ENCODE measurements at regions not wholly inside any gene's neighbourhood (a gene's known extent, or its start where the extent isn't known, plus 50 kb on each side); places are given as distances from the start of the nearest gene placed in this dataset.
A peak's percentile ranks its signal among the peaks of the same experiment; 100 is the strongest.

GRCh38 chr3:194265505-194265892 lies 85.6 kb downstream of the CPN2 start:
- H3K4me3 ChIP-seq: no peak overlapping the region
- no peaks in the 10 kb centered on the region for H3K9me3 Mint-ChIP-seq
- peak; percentile 28 for DNase-seq (ENCODE audit: low spot score)
- H4K20me1 ChIP-seq (ENCODE audit: low read depth): no peaks in the 10 kb centered on the region
- H2AFZ ChIP-seq (replicated peaks): no peak overlapping the region
- H3K36me3 ChIP-seq: no peaks in the 10 kb centered on the region
- H3K27me3 ChIP-seq: no peaks in the 10 kb centered on the region
- no peaks in the 10 kb centered on the region for H3K79me2 ChIP-seq (ENCODE audit: low read depth)
- H3F3A ChIP-seq (ENCODE audit: low read depth): peaks cover 17% of the 10 kb centered on the region
- H3K9ac ChIP-seq: no peak overlapping the region
- H3K36me3 Mint-ChIP-seq: peaks cover 2% of the 10 kb centered on the region
- H3K27ac ChIP-seq: no peak overlapping the region
- peaks cover 42% of the 10 kb centered on the region for H3K4me1 ChIP-seq
- H3K4me1 Mint-ChIP-seq: peaks cover 53% of the 10 kb centered on the region
- H3K4me3 Mint-ChIP-seq: no peak overlapping the region
- peaks cover 30% of the 10 kb centered on the region for H3K27me3 Mint-ChIP-seq (ENCODE audit: insufficient read depth, low read depth)
- no peak overlapping the region for H3K4me2 ChIP-seq
- peak overlapping the region; percentile 82 for H3K27ac Mint-ChIP-seq
- no peaks in the 10 kb centered on the region for H3K9me3 ChIP-seq (ENCODE audit: low read depth)
- TF ChIP-seq EZH2 (IDR thresholded peaks at IDR 0.05) (no peak), EZH2phosphoT487 (IDR thresholded peaks at IDR 0.05) (no peak), CTCF (IDR thresholded peaks at IDR 0.05) (no peak)

- no peak for DNase-seq (ENCODE audit: low spot score)
- Mint-ChIP-seq H3K9me3 (no peaks in the 10 kb centered on the region), H3K4me1 (peaks cover 54% of the 10 kb centered on the region), H3K27me3 (ENCODE audit: insufficient read depth, low read depth) (peaks cover 30% of the 10 kb centered on the region), H3K27ac (peak overlapping the region; percentile 17), H3K4me3 (no peak overlapping the region), H3K36me3 (peaks cover 2% of the 10 kb centered on the region)
- Histone ChIP-seq H3K4me2 (no peak overlapping the region), H3K27me3 (no peaks in the 10 kb centered on the region), H2AFZ (replicated peaks) (no peak overlapping the region), H3K9ac (no peak overlapping the region), H3K36me3 (no peaks in the 10 kb centered on the region), H4K20me1 (ENCODE audit: low read depth) (no peaks in the 10 kb centered on the region), H3K4me1 (peaks cover 46% of the 10 kb centered on the region), H3K4me3 (no peak overlapping the region), H3F3A (ENCODE audit: low read depth) (peaks cover 25% of the 10 kb centered on the region), H3K27ac (no peak overlapping the region), H3K9me3 (ENCODE audit: low read depth) (no peaks in the 10 kb centered on the region), H3K79me2 (ENCODE audit: low read depth) (no peaks in the 10 kb centered on the region)
- TF ChIP-seq EZH2phosphoT487 (IDR thresholded peaks at IDR 0.05): no peak
- no peak for TF ChIP-seq CTCF (IDR thresholded peaks at IDR 0.05)
- no peak for TF ChIP-seq EZH2 (IDR thresholded peaks at IDR 0.05)
These were observed 84.8 kb downstream of the CPN2 start for GRCh38 chr3:194265996-194266964.

- peaks cover 57% of the 10 kb centered on the region for H3K4me1 Mint-ChIP-seq
- H4K20me1 ChIP-seq (ENCODE audit: low read depth): no peaks in the 10 kb centered on the region
- no peaks in the 10 kb centered on the region for H3K79me2 ChIP-seq (ENCODE audit: low read depth)
- peaks cover 27% of the 10 kb centered on the region for H3K27me3 Mint-ChIP-seq (ENCODE audit: insufficient read depth, low read depth)
- DNase-seq (ENCODE audit: low spot score): no peak
- no peaks in the 10 kb centered on the region for H3K9me3 Mint-ChIP-seq
- TF ChIP-seq CTCF (IDR thresholded peaks at IDR 0.05) (no peak), EZH2 (IDR thresholded peaks at IDR 0.05) (no peak), EZH2phosphoT487 (IDR thresholded peaks at IDR 0.05) (no peak)
- no peak overlapping the region for H3K4me3 Mint-ChIP-seq
- peaks cover 29% of the 10 kb centered on the region for H3F3A ChIP-seq (ENCODE audit: low read depth)
- peaks cover 2% of the 10 kb centered on the region for H3K36me3 Mint-ChIP-seq
- no peak overlapping the region for H3K27ac ChIP-seq
- H3K9ac ChIP-seq: no peak overlapping the region
- H3K4me2 ChIP-seq: no peak overlapping the region
- H3K4me1 ChIP-seq: peaks cover 44% of the 10 kb centered on the region
- H3K4me3 ChIP-seq: no peak overlapping the region
- H3K27me3 ChIP-seq: no peaks in the 10 kb centered on the region
- H3K36me3 ChIP-seq: no peaks in the 10 kb centered on the region
- peak overlapping the region; percentile 14 for H3K27ac Mint-ChIP-seq
- no peak overlapping the region for H2AFZ ChIP-seq (replicated peaks)
- no peaks in the 10 kb centered on the region for H3K9me3 ChIP-seq (ENCODE audit: low read depth)
These were observed 83.1 kb downstream of the CPN2 start for GRCh38 chr3:194267744-194268653.

Data from neural progenitor cell (in vitro differentiated cells).